HFF-Myc (cell line): ENCODE measurements at regions not wholly inside any gene's neighbourhood (a gene's known extent, or its start where the extent isn't known, plus 50 kb on each side); places are given as distances from the start of the nearest gene placed in this dataset.

Experiments used
- DNase-seq: peaks from one replicate; pipeline ENCODE4 v3.0.0-alpha.2; 2011; ENCODE audit warnings: low read depth; ENCODE audit errors: extremely low read depth
- H3K4me3 ChIP-seq: replicated peaks from 2 replicates; pipeline ENCODE4 v1.5.1; 2011; ENCODE audit warnings: low read depth, mild to moderate bottlenecking, control low read depth, low read length
- TF ChIP-seq, protein P1 (sequence below): IDR thresholded peaks from 2 replicates; pipeline ENCODE4 v1.5.1; 2012; ENCODE audit warnings: mild to moderate bottlenecking, low read depth, low read length, control low read depth; ENCODE audit errors: missing control alignments

DNA sequence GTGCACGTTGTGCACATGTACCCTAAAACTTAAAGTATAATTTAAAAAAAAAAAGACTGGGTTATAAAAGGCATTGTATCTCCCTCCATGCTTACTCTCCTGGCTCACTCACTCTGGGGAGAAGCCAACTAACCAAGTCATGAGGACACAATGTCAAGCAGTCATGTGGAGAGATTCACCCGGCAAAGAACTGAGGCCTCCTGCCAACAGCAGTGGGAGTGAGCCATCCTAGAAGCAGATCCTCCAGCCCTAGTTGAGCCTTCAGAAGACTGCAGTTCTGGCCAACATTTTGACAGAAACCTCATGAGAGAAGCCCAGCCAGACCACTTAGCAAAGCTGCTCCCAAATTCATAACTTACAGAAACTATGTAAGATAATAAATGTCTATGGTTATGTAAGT, 521.7 kb upstream of the FZD8 start:
- TF ChIP-seq, protein P1, sequence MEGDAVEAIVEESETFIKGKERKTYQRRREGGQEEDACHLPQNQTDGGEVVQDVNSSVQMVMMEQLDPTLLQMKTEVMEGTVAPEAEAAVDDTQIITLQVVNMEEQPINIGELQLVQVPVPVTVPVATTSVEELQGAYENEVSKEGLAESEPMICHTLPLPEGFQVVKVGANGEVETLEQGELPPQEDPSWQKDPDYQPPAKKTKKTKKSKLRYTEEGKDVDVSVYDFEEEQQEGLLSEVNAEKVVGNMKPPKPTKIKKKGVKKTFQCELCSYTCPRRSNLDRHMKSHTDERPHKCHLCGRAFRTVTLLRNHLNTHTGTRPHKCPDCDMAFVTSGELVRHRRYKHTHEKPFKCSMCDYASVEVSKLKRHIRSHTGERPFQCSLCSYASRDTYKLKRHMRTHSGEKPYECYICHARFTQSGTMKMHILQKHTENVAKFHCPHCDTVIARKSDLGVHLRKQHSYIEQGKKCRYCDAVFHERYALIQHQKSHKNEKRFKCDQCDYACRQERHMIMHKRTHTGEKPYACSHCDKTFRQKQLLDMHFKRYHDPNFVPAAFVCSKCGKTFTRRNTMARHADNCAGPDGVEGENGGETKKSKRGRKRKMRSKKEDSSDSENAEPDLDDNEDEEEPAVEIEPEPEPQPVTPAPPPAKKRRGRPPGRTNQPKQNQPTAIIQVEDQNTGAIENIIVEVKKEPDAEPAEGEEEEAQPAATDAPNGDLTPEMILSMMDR = no peak
- H3K4me3 ChIP-seq = no peak overlapping the region
- DNase-seq = no peak

DNA sequence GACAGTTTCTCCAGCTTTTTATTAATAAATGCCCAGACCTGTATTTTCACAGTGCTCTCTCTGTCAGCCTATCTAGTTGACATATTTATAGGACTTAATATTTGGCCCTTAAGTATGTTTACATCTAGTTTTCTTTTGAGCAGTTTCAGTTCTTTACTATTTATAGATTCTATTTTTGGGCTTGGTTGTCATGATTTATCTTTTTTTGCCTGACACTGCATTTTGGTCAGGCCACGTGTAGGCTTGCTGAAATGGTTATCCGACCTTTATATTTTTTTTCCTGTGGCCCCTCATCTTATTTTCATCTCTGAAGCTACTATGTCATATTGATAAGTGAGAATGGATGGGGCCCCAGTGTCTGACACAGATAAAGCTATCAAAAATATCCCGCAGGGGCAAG, 515.4 kb upstream of the FZD8 start:
- no peak for DNase-seq
- TF ChIP-seq, protein P1 = no peak
- H3K4me3 ChIP-seq = no peak overlapping the region

GRCh38 chr10:36148207-36148606, 506.1 kb upstream of the FZD8 start:
- TF ChIP-seq, protein P1 = no peak
- H3K4me3 ChIP-seq = no peak overlapping the region
- DNase-seq = no peak

GRCh38 chr10:36147529-36147928, 505.4 kb upstream of the FZD8 start:
- DNase-seq = no peak
- no peak overlapping the region for H3K4me3 ChIP-seq
- TF ChIP-seq, protein P1 = no peak

- no peak for DNase-seq
- TF ChIP-seq, protein P1 = no peak
- no peak overlapping the region for H3K4me3 ChIP-seq
Measured at GRCh38 chr10:36141856-36142560, 499.9 kb upstream of the FZD8 start.

- DNase-seq = no peak
- no peak overlapping the region for H3K4me3 ChIP-seq
- TF ChIP-seq, protein P1 = no peak
Measured at GRCh38 chr10:36129051-36129450, 487.0 kb upstream of the FZD8 start.

DNA sequence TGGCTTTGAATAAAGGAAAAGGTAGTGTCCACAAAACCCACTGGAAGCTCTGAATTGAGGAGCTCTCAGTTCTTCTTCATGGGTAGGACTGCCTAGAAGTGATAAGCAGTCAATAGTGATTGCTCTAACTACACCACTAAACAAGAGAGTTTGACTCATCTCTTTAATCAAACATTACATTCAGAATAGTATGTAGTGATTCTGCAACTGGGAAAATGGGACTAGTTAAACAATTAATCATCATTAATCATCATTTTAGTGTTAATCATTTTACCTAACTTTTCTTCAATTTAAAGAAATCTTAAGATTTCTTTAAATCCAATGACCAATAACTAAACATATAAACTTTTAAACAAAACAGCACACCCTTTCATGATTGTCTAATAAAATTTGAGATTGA, 484.0 kb upstream of the FZD8 start:
- no peak for DNase-seq

More for the DNA sequence above, 484.0 kb upstream of the FZD8 start:
- TF ChIP-seq, protein P1 = no peak
- no peak overlapping the region for H3K4me3 ChIP-seq
